HG02798 (cell line): ENCODE measurements at regions not wholly inside any gene's neighbourhood (a gene's known extent, or its start where the extent isn't known, plus 50 kb on each side); places are given as distances from the start of the nearest gene placed in this dataset.
"Not testable (repeated sequence)": the region's sequence is repeated elsewhere in the genome, so short reads cannot be mapped to it uniquely, and the experiment has no call there.

Experiments
- ATAC-seq: cut with Tn5 transposase; IDR thresholded peaks from one replicate; pipeline ENCODE4 v1.9.1; 2021; ENCODE audit warnings: mild to moderate bottlenecking; ENCODE audit not compliant: unreplicated experiment, poor library complexity

DNA sequence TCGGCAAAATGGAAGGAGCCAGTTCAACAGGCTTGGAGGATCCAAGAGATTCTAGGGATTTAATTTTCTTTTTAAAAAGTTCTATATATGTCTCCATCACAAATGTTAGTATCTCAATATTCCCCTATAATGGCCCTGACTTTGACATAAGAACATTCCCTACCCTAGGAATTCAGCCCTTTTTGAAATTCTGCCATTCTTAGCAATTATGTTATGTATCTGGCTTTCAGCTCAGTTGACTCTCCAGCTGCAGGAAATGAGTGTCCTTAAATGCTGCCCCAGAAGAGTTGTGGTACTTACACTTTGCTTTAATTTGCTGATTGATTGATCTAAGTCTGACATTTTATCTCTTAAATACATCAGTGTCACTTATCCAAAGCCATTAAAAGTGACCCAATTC lies 1454.3 kb downstream of the FSTL5 start:
- no peak for ATAC-seq

DNA sequence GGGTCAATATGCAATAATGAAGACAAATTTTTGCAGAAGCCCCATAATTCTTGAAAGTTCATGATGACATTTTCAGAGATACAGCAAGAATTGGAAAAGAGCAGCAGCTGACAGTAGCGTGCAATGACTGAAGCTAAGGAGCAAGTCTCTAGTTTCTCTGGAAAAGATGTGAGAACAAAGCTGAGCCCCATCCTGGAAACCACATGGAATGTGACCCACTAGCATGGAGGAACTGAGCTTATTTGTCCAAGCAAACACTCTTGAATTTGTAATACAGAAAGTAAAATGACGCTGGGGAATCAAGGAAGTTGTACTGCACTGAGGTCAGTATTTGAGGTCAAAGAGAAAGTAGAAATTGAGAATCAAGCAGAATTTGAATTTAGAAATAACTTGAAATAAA lies 1447.2 kb downstream of the FSTL5 start:
- no peak for ATAC-seq

DNA sequence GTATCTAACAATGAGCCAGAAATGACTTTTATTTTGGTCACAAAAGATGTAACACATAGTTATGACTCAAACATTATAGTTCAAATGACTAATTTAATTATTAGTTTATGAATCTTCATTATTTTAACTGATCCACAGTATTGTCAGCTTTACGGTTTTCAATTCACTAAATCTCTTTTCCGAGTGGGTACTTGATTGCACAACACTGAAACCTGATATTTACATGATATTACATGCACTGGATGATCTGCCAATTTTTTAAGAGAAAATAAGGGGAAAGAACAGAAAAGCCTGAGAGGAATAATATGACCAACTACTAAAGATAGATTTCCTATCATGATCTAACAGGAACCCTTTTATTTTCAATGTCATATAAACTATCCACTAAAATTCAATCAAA lies 1446.0 kb downstream of the FSTL5 start:
- no peak for ATAC-seq

DNA sequence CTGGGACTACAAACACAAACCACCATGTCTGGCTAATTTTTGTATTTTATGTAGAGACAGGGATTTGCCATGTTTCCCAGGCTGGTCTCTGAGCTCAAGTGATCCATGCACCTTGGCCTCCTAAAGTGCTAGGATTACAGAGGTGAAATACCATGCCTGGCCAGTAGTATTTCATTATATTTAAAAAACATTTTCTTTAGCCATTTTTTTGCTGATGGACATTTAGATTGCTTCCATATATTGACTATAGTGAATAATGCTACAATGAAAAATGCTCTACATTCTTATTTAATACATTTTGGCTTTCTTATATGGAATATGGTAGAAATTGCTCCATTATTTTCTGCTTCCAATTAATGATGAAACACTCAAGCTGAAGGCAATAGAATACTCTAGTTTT lies 1439.7 kb downstream of the FSTL5 start:
- no peak for ATAC-seq

DNA sequence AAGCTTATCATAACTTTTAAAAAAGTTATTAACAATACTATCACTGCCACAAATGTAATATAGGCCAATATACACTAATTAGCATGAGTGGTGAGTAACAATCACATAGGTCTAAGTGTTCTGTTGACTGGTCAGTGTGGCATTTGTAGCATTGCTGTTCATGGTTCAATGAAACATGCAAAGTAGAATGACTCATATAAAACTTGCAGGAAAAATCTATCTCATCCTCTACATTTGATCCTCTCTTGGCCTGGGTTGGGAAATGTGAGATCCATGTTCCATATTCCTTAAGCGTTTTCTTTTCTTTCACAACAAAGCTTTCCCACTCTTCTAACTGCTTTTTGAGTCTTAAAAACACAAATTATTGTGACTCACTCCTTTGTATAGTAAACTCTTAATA lies 1418.7 kb downstream of the FSTL5 start:
- ATAC-seq: no peak

DNA sequence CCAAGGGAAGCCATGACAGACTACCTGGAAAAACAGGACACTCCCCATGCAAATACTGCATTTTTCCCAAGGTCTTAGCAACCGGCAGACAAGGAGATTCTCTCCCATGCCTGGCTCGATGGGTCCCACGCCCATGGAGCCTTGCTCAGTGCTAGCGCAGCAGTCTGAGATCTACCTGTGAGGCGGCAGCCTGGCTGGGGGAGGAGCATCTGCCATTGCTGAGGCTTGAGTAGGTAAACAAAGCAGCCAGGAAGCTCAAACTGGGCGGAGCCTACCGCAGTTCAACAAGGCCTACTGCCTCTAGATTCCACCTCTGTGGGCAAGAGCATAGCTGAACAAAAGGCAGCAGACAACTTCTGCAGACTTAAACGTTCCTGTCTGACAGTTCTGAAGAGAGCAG lies 1417.2 kb downstream of the FSTL5 start:
- not testable (repeated sequence) for ATAC-seq

DNA sequence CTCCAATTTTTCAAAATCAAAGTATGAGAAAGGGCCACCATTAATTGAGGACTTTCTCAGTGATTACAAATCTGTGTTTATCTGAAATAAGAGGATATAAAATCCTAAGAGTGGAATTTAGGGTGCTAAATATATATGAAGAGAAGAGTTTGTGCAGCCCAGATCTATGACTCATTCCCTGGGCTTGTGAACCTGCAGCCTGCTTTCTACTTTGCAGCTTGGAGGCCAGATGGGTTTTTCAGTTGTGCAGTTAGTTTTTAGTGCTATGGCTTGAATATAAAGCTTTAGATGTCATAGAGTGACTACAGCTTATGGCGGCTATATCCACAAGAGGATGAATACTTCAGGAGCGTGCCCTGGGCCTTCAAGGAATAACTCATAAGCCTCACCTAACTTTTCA lies 1391.1 kb downstream of the FSTL5 start:
- no peak for ATAC-seq

DNA sequence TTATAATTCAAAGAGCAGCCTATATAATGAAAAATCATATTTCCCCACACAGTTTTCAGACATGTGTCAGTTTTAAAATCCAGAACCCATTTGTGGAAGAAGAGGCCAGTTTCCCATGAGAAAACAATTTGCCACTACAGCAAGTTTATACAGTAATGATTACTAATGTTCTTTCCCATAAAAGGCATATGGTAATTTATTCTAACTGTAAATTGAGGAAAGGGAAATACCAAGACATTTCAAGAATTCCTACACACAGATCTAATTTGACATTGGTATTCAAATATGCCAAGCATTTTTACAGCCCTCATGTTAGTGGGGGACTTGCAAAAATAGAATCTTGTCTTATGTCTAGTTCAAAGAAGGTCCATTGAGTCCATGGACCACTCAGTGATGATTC lies 1368.6 kb downstream of the FSTL5 start:
- no peak for ATAC-seq

DNA sequence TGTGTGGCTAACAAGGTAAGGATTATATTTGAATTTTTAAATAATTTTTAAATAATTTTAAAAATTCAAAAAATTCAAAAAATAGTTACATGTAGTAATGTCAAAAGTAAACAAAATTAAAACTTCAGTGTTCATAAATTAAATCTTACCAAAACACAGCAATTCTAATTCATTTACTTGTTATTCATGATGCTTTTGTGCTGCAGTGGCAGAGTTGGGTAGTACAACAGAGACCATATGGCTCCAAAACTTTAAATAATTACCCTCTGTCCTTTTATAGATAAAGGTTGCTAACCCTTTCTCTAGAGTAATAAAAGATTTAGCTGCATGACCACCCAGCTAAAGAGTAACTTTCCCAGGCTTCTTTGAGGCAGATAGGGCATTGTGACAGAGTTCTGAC lies 1355.6 kb downstream of the FSTL5 start:
- no peak for ATAC-seq

DNA sequence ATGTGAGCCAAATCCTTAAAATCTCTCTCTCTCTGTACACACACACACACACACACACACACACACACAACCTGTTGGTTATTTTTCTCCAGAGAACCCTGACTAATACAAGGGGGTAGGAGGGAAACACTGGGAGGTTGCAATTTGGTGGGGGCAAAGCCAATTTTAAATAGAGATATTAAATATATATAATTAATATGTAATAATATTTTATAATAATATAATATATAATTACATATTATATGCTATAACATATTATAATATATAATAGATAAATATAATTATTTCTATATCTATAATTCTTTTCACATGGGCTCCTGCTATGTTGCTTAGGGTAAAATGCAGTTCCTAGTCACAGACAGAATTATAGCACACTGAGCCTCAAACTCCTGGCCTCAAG lies 1354.2 kb downstream of the FSTL5 start:
- ATAC-seq: no peak

DNA sequence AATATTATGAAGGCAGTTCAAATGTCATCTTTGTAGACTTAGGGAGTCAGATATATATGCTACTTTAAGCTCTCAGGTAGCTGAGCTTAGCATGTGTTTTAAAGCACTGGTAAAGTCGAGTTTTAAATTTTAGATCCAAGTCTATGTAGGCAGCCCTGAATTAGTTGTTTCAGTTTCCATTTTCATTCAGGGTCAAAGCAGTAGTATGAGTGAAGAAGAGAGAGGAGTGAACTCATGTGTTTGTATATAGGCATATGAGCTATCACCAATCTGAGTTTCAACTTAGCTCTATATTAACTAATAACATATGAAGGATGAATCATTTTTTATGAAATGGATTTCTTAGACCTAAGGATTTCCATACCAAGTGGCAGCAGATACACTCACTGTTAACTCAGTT lies 1353.4 kb downstream of the FSTL5 start:
- no peak for ATAC-seq

DNA sequence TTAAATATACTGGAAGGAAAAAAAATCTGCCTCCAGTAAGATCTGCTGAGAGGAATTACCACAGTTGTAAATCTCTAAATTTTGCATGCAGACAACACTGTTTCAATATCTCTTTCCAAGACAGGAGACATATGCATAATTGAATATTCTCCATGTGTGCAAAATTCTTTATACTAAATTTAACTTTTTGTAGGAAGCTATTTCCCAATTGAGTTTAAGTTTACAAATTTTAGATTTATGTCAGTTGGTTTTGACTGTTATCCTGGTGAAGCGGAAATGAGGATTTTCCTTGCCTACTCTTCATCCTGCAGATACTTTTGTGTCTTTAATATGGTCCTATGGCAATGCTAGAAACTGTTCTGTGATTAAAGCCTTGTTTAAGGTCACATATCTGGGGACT lies 1352.9 kb downstream of the FSTL5 start:
- no peak for ATAC-seq

DNA sequence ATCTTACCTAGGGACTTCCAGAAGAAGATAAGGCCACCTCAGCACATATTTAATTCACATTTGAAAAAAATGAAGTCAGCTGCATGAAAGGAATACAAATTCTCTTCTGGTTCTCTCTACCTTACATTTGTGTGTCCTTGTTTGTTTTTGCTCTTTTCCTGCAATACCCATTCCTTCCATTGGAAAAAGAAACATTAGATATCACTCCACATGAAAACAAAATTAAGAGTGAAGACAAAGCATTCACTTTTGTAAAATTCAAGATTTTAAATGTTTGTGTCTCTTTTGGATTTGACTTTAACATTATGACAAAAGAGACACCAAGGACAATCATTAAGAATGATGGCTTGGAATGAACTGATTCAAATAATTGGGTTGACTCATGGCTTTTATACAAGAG lies 1351.8 kb downstream of the FSTL5 start:
- no peak for ATAC-seq

DNA sequence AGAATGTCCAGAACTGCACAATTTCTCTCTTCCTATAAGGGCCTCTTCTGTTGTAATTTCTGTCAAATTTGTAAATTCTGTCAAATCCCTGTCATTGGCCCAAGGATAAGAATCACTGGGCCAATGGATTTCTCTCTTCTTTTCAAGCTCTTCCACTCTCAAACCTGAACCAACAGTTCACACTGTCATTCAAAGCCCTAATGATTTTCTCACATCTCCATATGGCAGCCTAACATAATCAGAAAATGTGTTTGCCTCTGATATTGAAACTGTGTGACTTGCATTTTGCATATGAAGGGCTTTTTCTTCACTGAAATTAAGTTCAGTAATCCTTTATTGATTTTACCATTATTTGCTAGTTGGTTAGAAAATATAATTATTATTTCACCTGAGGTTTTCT lies 1349.1 kb downstream of the FSTL5 start:
- no peak for ATAC-seq

DNA sequence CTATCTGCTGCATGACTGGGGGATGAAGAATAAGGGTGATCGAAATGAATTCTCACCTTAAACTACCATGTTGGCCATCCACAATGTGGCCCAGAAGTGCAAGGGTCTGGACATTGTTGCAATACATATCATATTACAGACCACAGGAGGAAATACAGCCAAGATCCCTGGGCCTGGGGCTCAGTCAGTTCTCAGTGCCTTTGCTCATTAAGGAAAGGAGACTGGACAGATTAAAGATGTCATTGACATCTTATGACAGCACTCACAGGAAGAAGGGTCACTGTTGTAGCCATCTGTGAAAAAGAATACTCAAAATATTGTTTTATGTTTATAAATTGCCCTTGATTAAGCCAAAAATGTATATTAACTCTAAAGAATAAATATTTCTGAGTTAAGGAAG lies 1345.2 kb downstream of the FSTL5 start:
- ATAC-seq: no peak

DNA sequence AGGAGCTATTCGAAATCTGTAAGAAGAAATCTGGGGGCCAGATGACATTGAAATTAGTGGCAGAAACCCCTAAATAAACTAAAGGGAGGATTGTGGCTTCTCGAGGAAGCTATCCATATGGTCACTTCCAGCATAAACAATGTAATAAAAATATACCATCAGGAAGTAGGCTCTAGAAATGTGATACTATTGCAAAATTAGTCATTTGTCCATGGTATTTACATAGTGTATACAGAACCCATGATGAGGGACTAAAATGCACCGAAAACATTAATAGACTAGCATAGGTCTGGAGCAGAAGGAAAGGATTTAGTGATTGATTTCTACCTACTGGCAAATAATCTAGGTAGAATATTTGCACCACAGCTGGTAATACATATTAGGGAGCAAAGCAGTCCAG lies 1344.0 kb downstream of the FSTL5 start:
- no peak for ATAC-seq

DNA sequence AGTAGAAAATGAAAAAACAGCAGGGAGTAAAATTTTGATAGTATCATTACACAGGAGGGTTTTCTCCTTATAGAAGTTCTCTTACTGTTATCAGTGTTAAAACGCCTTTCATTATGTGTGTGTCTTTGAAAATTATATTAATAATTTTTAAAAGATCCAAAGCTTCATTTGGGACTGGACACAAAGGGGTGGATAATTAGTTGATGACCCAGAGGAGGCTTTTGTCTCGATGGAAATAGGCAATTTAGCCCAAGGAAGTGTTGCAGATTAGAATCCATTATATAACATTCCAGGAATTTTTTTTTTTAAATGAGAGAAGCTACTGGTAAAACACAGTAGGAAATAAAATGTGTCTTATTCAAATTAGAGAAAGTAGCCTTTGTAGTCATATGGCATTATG lies 1339.3 kb downstream of the FSTL5 start:
- no peak for ATAC-seq

DNA sequence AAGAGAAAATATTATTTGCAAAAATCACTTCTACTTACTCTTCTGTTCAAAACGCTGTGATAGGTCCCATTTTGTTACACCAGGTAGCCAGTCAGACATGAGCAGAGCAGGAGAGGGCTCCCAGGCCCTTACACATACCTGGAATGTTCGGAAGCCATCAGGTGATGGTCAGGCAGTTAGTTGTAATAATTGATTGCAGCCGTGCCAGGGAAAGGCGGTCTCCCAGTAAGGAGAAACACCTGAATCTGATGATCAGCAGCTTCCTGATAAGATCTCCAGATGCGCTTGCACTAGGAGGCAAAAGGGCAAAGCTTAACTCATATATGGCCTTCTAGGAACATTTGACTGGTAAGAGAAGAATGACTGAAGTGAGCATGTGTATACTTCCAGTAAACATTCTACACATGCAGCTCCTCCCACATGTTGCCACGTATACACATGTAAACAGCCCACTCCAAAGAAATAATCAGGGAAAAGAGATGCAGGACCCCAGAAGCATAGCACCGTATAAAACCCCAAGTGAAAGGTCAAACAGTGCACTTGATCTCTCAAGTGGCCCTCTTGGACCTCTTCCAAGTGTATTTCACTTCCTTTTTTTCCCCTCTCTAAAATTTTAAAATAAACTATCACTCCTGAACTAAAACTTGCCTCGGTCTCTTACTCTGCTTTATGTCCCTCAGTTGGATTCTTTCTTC lies 1338.0 kb downstream of the FSTL5 start:
- peak; percentile 16 for ATAC-seq

DNA sequence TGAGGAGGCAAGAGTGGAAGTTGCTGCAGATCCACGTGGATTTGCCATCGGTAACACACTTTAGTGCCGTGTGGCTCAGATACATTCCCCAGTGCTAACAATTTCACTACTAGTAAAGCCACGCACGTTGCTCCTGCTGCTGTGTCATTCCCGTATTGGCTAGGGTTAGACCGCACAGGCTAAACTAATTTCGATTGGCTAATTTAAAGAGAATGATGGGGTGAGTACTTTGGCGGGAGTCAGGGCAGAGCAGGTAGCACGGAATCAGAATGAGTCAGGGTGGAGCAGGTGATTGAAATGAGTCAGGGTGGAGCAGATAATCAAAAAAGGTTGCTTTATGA lies 1337.5 kb downstream of the FSTL5 start:
- peak; percentile 35 for ATAC-seq

DNA sequence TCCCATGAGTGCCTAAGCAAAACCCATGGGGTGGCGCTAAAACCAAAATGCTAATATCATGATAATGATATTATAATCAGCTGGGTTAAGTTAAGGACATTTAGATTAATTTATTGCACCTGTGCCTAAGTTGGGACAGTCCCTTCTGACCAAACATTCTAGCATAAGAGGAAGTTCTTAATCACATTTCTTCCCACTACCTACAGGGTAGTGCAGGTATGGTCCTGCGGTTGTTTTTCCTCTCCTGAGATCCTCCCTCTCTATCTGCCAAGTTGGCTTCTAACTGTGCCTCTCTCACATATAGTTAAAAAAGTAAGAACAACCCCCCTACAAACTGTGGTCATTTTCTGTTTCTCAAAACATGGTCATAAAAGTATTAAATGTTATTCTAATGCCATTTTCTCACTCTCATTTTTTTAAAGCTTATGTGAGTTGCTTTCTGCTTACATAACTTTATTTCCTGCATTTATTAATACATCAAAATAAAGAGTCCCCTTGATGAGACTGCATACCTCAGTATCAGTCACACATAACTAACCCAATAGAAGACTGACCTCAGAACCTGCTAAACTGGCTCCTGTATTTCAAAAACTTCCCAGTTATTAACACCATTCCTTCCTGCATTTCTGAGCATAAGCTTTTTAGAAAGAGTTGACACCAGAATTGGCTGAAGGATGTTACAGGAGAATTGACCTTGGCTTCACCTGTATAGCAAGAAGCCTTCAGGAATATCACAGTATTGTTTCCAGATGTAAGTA lies 1332.5 kb downstream of the FSTL5 start:
- ATAC-seq: no peak

DNA sequence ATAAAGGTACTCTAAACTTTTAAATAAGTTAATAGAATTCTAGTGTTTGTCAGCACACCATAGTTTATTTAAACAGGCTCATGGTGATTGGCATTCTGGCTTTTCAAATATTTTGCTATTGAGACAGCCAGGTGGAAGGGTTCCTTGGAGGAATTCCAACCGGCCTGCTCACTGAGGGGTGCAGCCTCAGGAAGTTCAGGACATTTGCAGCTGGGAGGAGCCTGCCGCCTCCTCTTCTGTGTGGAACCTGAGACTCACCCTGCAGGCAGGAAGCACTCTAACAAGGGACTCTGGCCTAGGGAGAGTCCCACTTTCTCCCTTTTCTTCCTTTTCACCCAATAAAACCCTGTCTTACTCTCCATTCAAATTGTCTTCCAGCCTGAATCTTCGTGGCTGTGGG lies 1328.0 kb downstream of the FSTL5 start:
- ATAC-seq: no peak

DNA sequence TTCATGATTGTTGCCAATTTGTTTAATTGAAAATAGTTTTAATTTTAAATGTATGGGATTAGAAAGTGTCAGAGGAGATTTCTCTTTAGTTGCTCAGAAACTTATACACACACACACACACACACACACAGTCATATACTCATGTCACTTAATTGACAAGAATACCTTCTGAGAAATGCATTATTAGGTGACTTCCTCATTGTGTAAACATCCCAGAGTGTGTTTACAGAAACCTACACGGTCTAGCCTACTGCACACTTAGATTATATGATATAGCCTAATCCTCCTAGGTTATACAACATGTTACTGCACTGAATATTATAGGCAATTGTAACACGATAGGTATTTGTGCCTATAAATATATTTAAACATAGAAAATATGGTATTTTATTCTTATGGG lies 1327.4 kb downstream of the FSTL5 start:
- no peak for ATAC-seq
